Activated naive CD4-positive, alpha-beta T cell treated with anti-CD3 and anti-CD28 coated beads, Interleukin-2, amount 50 U/mL, for 24 hours (primary cell): ENCODE measurements at regions not wholly inside any gene's neighbourhood (a gene's known extent, or its start where the extent isn't known, plus 50 kb on each side); places are given as distances from the start of the nearest gene placed in this dataset.

Experiments
- H3K27ac Mint-ChIP-seq: one replicate; pipeline ENCODE4 v1.8.0; 2021; ENCODE audit warnings: mild to moderate bottlenecking, mixed read lengths
- H3K27me3 Mint-ChIP-seq: one replicate; pipeline ENCODE4 v1.8.0; 2021; ENCODE audit warnings: mixed read lengths
- H3K36me3 Mint-ChIP-seq: one replicate; pipeline ENCODE4 v1.8.0; 2021; ENCODE audit warnings: mixed read lengths
- H3K4me1 Mint-ChIP-seq: one replicate; pipeline ENCODE4 v1.8.0; 2021; ENCODE audit warnings: mixed read lengths
- H3K4me3 Mint-ChIP-seq: one replicate; pipeline ENCODE4 v1.8.0; 2021; ENCODE audit warnings: mild to moderate bottlenecking, mixed read lengths
- H3K9me3 Mint-ChIP-seq: one replicate; pipeline ENCODE4 v1.8.0; 2021; ENCODE audit warnings: mixed read lengths

DNA sequence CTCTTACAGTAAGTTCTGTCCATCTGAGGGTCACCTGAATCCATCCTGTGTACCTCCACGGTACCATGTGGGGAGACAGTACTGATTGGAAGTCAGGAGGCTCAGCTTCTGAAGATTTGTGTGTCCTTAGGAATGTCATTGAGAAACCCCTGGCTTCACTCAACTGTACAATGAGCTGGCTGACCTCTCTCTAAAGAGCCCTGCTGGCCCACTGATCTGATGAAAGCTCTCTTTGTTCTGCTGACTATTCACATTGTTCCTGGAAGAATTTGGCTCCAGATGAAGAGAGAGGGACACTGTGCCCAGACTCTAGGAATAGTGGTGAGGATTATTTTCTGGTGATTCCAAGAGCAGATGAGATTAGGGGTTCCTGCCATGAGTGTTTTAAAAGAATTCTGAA, 141.2 kb downstream of the LURAP1L start:
- H3K4me1 Mint-ChIP-seq, result no peaks in the 10 kb centered on the region
- H3K27me3 Mint-ChIP-seq, result no peaks in the 10 kb centered on the region
- no peak overlapping the region for H3K27ac Mint-ChIP-seq
- no peak overlapping the region for H3K4me3 Mint-ChIP-seq
- H3K9me3 Mint-ChIP-seq, result peaks cover 11% of the 10 kb centered on the region
- no peaks in the 10 kb centered on the region for H3K36me3 Mint-ChIP-seq

GRCh38 chr9:12920437-12920836, 145.6 kb downstream of the LURAP1L start:
- no peaks in the 10 kb centered on the region for H3K36me3 Mint-ChIP-seq
- H3K4me3 Mint-ChIP-seq, result no peak overlapping the region
- no peaks in the 10 kb centered on the region for H3K4me1 Mint-ChIP-seq
- H3K27me3 Mint-ChIP-seq, result no peaks in the 10 kb centered on the region
- no peak overlapping the region for H3K27ac Mint-ChIP-seq
- H3K9me3 Mint-ChIP-seq, result peaks cover 9% of the 10 kb centered on the region

GRCh38 chr9:12921621-12922020, 146.8 kb downstream of the LURAP1L start:
- no peak overlapping the region for H3K27ac Mint-ChIP-seq
- no peaks in the 10 kb centered on the region for H3K27me3 Mint-ChIP-seq
- no peak overlapping the region for H3K4me3 Mint-ChIP-seq
- no peaks in the 10 kb centered on the region for H3K36me3 Mint-ChIP-seq
- peaks cover 12% of the 10 kb centered on the region for H3K9me3 Mint-ChIP-seq
- no peaks in the 10 kb centered on the region for H3K4me1 Mint-ChIP-seq

DNA sequence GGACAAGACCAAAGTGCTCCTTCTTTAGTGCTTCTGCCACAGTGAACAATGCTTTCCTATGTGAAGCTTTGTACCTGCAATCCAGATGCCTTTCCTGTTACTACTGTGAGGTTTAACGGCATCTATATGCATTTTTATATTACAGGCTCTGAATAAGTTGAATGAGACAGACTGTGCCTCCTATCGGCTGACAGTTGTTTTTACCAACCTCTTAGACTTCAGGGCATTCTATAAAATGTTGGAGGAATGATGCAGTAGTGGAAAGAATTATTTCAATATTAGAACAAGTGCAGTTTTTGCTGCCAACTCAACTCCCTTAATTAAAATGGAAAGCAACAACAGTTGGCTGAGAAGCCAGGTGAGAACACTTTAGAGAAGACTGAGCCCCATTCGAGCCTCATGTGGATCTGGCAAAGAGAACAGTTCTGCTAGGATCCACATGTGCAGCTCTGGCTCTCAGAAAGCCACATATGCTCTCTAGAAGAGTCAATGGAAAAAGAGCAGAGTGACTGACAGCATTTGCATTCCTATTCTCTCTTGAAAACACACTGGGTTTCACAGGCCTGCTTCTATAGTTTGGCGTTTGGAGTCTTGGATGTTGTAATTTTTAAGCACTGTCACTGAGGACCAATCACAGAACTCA, 147.5 kb downstream of the LURAP1L start:
- Mint-ChIP-seq H3K4me3 (no peak overlapping the region), H3K27ac (no peak overlapping the region), H3K36me3 (no peaks in the 10 kb centered on the region), H3K27me3 (no peaks in the 10 kb centered on the region), H3K4me1 (no peaks in the 10 kb centered on the region), H3K9me3 (peaks cover 12% of the 10 kb centered on the region)

- peaks cover 12% of the 10 kb centered on the region for H3K9me3 Mint-ChIP-seq
- no peaks in the 10 kb centered on the region for H3K36me3 Mint-ChIP-seq
- H3K4me3 Mint-ChIP-seq, result no peak overlapping the region
- no peaks in the 10 kb centered on the region for H3K27me3 Mint-ChIP-seq
- no peaks in the 10 kb centered on the region for H3K4me1 Mint-ChIP-seq
- H3K27ac Mint-ChIP-seq, result no peak overlapping the region
These were observed 148.7 kb downstream of the LURAP1L start for GRCh38 chr9:12923468-12924009.

GRCh38 chr9:12930906-12931305, 156.1 kb downstream of the LURAP1L start:
- Mint-ChIP-seq H3K4me3 (no peak overlapping the region), H3K27ac (no peak overlapping the region), H3K9me3 (no peaks in the 10 kb centered on the region), H3K36me3 (no peaks in the 10 kb centered on the region), H3K4me1 (no peaks in the 10 kb centered on the region), H3K27me3 (no peaks in the 10 kb centered on the region)

GRCh38 chr9:12933957-12934356, 159.1 kb downstream of the LURAP1L start:
- H3K9me3 Mint-ChIP-seq, result no peaks in the 10 kb centered on the region
- no peaks in the 10 kb centered on the region for H3K36me3 Mint-ChIP-seq
- no peaks in the 10 kb centered on the region for H3K4me1 Mint-ChIP-seq
- no peak overlapping the region for H3K27ac Mint-ChIP-seq
- no peak overlapping the region for H3K4me3 Mint-ChIP-seq
- H3K27me3 Mint-ChIP-seq, result no peaks in the 10 kb centered on the region

- H3K36me3 Mint-ChIP-seq, result no peaks in the 10 kb centered on the region
- H3K27ac Mint-ChIP-seq, result no peak overlapping the region
- H3K4me3 Mint-ChIP-seq, result no peak overlapping the region
- H3K4me1 Mint-ChIP-seq, result no peaks in the 10 kb centered on the region
- H3K9me3 Mint-ChIP-seq, result no peaks in the 10 kb centered on the region
- no peaks in the 10 kb centered on the region for H3K27me3 Mint-ChIP-seq
These were observed 159.9 kb downstream of the LURAP1L start for GRCh38 chr9:12934545-12935272.

- H3K4me1 Mint-ChIP-seq, result no peaks in the 10 kb centered on the region
- H3K9me3 Mint-ChIP-seq, result no peaks in the 10 kb centered on the region
- no peak overlapping the region for H3K4me3 Mint-ChIP-seq
- no peaks in the 10 kb centered on the region for H3K27me3 Mint-ChIP-seq
- no peak overlapping the region for H3K27ac Mint-ChIP-seq
- no peaks in the 10 kb centered on the region for H3K36me3 Mint-ChIP-seq
These were observed 160.9 kb downstream of the LURAP1L start for GRCh38 chr9:12935714-12936113.

GRCh38 chr9:12954441-12954840, 179.6 kb downstream of the LURAP1L start:
- H3K4me1 Mint-ChIP-seq, result no peaks in the 10 kb centered on the region
- H3K27me3 Mint-ChIP-seq, result no peaks in the 10 kb centered on the region
- H3K27ac Mint-ChIP-seq, result no peak overlapping the region
- no peak overlapping the region for H3K4me3 Mint-ChIP-seq
- no peaks in the 10 kb centered on the region for H3K36me3 Mint-ChIP-seq
- H3K9me3 Mint-ChIP-seq, result peaks cover 17% of the 10 kb centered on the region

- Mint-ChIP-seq H3K9me3 (peaks cover 17% of the 10 kb centered on the region), H3K4me3 (no peak overlapping the region), H3K4me1 (no peaks in the 10 kb centered on the region), H3K27ac (no peak overlapping the region), H3K27me3 (no peaks in the 10 kb centered on the region), H3K36me3 (no peaks in the 10 kb centered on the region)
These were observed 180.8 kb downstream of the LURAP1L start for GRCh38 chr9:12955510-12956163.

DNA sequence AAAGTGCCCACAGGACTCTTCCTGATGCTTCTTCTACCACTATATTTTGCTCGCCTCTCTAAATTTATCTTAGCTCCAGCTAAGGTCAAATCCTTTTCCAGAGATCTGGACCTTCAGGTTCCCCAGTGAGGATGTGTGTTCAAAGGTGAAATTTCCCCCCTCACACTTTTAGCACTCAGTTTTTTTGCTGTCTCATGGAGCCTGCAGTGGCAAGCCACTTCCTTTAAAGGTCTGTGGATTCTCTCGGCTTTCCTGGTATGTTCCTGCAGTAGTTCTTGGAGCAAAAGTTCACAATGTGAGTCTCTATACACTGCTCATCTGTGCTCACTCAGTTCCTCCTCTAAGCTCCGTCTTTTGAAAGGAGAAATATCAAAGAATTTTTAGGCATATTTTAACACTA, 181.4 kb downstream of the LURAP1L start:
- Mint-ChIP-seq H3K27me3 (no peaks in the 10 kb centered on the region), H3K27ac (no peak overlapping the region), H3K9me3 (peaks cover 18% of the 10 kb centered on the region), H3K4me3 (no peak overlapping the region), H3K4me1 (no peaks in the 10 kb centered on the region), H3K36me3 (no peaks in the 10 kb centered on the region)

GRCh38 chr9:12956805-12957204, 182.0 kb downstream of the LURAP1L start:
- Mint-ChIP-seq H3K27ac (no peak overlapping the region), H3K36me3 (no peaks in the 10 kb centered on the region), H3K4me1 (no peaks in the 10 kb centered on the region), H3K27me3 (no peaks in the 10 kb centered on the region), H3K4me3 (no peak overlapping the region), H3K9me3 (peaks cover 21% of the 10 kb centered on the region)

GRCh38 chr9:12958279-12958678, 183.5 kb downstream of the LURAP1L start:
- H3K9me3 Mint-ChIP-seq, result peaks cover 21% of the 10 kb centered on the region

GRCh38 chr9:12958708-12959107, 183.9 kb downstream of the LURAP1L start:
- Mint-ChIP-seq H3K4me1 (no peaks in the 10 kb centered on the region), H3K9me3 (peaks cover 21% of the 10 kb centered on the region), H3K27ac (no peak overlapping the region), H3K4me3 (no peak overlapping the region), H3K27me3 (no peaks in the 10 kb centered on the region), H3K36me3 (no peaks in the 10 kb centered on the region)

More at GRCh38 chr9:12958279-12958678, 183.5 kb downstream of the LURAP1L start:
- Mint-ChIP-seq H3K4me1 (no peaks in the 10 kb centered on the region), H3K4me3 (no peak overlapping the region), H3K27me3 (no peaks in the 10 kb centered on the region), H3K36me3 (no peaks in the 10 kb centered on the region), H3K27ac (no peak overlapping the region)

GRCh38 chr9:12961276-12961809, 186.5 kb downstream of the LURAP1L start:
- peaks cover 18% of the 10 kb centered on the region for H3K9me3 Mint-ChIP-seq
- no peaks in the 10 kb centered on the region for H3K36me3 Mint-ChIP-seq
- no peak overlapping the region for H3K4me3 Mint-ChIP-seq
- no peaks in the 10 kb centered on the region for H3K27me3 Mint-ChIP-seq
- no peak overlapping the region for H3K27ac Mint-ChIP-seq
- H3K4me1 Mint-ChIP-seq, result no peaks in the 10 kb centered on the region
